ENCODE measurements at regions not wholly inside any gene's neighbourhood (a gene's known extent, or its start where the extent isn't known, plus 50 kb on each side); places are given as distances from the start of the nearest gene placed in this dataset.

GRCh38 chr4:8765084-8765483 lies 106.6 kb downstream of the HMX1 start:
- no peak for DNase-seq (ENCODE audit: low read depth)
- no peak for TF ChIP-seq CTCF (conservative IDR thresholded peaks at IDR 0.05; ENCODE audit: low read depth, low read length)
- no peak overlapping the region for H3K4me3 ChIP-seq (ENCODE audit: low read depth, low read length)

- TF ChIP-seq CTCF (conservative IDR thresholded peaks at IDR 0.05; ENCODE audit: low read depth, low read length) = no peak
- H3K4me3 ChIP-seq (ENCODE audit: low read depth, low read length) = no peak overlapping the region
- DNase-seq (ENCODE audit: low read depth) = no peak
Measured at GRCh38 chr4:8763966-8764901, 107.4 kb downstream of the HMX1 start.

- no peak for TF ChIP-seq CTCF (conservative IDR thresholded peaks at IDR 0.05; ENCODE audit: low read depth, low read length)
- no peak overlapping the region for H3K4me3 ChIP-seq (ENCODE audit: low read depth, low read length)
- no peak for DNase-seq (ENCODE audit: low read depth)
Measured at GRCh38 chr4:8762951-8763735, 108.5 kb downstream of the HMX1 start.

GRCh38 chr4:8762356-8762755 lies 109.3 kb downstream of the HMX1 start:
- H3K4me3 ChIP-seq (ENCODE audit: low read depth, low read length) = no peak overlapping the region
- TF ChIP-seq CTCF (conservative IDR thresholded peaks at IDR 0.05; ENCODE audit: low read depth, low read length) = no peak
- no peak for DNase-seq (ENCODE audit: low read depth)

GRCh38 chr4:8761824-8762205 lies 109.8 kb downstream of the HMX1 start:
- no peak overlapping the region for H3K4me3 ChIP-seq (ENCODE audit: low read depth, low read length)
- no peak for TF ChIP-seq CTCF (conservative IDR thresholded peaks at IDR 0.05; ENCODE audit: low read depth, low read length)
- DNase-seq (ENCODE audit: low read depth) = no peak

GRCh38 chr4:8761167-8761823 lies 110.3 kb downstream of the HMX1 start:
- no peak overlapping the region for H3K4me3 ChIP-seq (ENCODE audit: low read depth, low read length)
- no peak for TF ChIP-seq CTCF (conservative IDR thresholded peaks at IDR 0.05; ENCODE audit: low read depth, low read length)
- DNase-seq (ENCODE audit: low read depth) = no peak
